ENCODE measurements at regions not wholly inside any gene's neighbourhood (a gene's known extent, or its start where the extent isn't known, plus 50 kb on each side); places are given as distances from the start of the nearest gene placed in this dataset.
A peak's percentile ranks its signal among the peaks of the same experiment; 100 is the strongest.
"Not testable (repeated sequence)": the region's sequence is repeated elsewhere in the genome, so short reads cannot be mapped to it uniquely, and the experiment has no call there.

DNA sequence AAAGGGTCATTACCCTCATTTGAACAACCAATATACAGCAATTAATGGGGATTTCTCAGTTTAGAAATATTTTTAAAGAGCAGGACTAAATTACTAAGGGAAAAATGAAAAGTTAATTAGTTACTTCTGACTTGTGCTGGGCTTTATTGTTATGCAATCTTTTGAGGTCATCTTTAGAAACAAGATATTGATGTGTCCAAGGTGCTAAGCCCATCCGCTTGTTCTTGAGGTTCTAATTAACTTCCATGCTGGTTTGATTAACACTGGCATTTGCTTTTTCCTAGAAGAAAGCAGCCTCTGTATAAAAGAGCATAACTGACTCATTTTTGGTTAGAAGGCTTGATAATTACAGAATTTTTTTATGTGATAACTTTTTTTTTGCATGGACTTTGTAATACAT, 256.5 kb upstream of the AGTR1 start:
- DNase-seq = no peak

DNA sequence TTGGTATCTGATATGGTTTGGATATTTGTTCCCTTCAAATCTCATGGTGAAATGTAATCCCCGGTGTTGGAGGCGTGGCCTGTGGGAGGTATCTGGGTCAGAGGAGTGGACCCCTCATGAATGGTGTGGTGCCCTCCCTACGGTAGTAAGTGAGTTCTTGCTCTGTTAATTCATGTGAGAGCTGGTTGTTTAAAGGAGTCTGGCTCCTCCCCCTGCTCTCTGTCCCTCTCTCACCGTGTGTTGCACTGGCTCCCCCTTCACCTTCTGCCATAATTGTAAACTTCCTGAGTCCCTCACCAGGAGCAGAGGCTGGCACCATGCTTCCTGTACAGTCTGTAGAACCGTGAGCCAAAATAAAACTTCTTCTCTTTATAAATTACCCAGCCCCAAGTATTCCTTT, 246.9 kb upstream of the AGTR1 start:
- DNase-seq = no peak

DNA sequence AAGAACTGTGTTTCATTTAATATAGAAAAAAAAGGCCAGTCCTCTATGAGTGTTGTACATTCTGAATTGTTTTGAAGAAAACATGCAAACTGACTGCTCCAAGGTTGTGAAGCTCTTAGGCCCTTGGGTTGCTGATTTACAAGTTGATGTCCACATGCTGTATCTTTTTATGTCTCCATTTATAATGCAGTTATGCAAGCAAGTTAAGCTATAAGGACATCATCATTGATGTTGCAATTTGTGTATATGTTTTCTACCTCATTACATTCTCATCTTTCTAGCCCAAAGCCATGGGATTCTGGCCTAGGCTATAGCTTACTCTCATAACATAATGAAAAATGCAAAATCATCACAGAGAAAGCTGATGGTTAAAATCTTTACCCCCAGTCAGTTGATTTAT, 245.7 kb upstream of the AGTR1 start:
- DNase-seq = no peak

DNA sequence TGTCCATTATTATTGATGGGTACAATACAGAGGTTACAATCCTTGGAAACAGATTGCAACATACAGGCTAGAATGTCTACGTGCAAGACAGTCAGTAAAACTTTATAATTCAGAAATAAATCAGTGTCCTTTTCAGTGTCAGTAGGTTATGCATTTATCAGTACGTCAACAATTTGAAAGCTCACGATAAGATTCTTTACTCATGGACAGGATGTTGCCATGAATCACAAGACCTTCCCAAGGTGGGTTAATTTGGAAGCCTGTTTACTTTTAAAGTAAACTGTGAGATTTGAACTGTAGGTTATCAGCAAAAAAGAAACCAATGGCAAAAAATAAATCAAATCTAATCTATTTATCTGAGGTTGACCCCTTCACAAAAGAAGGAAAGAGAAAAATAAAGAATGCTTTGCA, 243.9 kb upstream of the AGTR1 start:
- DNase-seq = no peak

DNA sequence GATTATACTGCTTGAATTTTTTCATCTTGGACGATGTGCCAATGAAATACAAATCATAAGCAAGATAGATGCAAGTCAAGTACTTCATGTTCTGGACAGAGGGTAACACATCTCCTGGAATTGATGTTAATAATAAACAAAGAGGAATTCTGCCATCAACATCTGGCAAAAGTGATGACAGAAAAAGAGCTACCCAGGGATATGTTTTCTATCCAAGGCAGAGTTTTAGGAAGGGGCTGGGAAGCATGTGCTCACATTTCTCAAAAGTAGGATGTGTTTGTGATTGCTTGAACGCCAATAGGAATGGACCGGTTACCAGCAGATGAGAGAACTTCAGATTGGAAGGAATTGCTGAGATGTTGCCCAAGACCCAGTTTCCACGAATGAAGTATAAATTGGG, 242.6 kb upstream of the AGTR1 start:
- peak; percentile 37 for DNase-seq

DNA sequence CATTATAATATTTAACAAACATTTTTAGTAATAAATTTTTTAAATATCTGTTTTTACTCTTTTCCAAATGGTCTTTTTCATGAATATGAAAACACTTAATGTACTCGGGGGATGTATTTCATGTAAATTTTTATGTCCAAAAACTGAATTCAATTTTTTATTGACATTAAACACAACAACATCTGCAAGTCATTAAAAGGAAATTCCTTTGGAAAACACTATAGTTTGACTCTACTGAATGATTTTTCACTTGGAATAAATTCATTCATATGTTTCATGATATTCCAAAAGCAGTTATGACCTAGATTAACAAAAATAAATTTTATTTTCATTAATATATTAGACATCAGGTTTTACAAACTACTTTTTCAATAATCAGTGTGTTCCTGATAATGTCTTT, 239.8 kb upstream of the AGTR1 start:
- no peak for DNase-seq

DNA sequence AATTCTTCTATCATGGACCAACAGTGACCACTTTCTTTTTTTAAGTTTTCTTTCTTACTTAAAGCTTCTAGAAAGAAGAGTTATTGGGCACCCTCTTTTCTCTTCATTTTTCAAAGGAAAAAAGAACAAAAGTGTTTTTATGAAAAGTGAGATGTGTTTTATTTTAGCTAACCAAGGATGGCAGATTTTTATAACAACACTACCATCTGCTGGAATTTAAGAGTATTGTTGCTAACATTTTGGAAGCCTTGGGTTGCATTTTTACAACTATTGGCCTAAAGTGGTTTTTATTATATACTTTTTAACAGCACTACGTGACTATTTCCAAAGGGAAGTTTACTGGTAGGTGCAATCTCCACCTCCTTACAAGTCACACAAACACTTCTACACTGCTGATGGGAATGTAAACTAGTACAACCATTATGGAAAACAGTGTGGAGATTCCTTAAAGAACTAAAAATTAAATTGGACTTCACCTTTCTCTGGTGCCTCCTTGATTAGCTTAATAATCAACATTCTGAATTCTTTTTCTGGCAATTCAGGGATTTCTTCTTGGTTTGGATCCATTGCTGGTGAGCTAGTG, 237.7 kb upstream of the AGTR1 start:
- DNase-seq = no peak

DNA sequence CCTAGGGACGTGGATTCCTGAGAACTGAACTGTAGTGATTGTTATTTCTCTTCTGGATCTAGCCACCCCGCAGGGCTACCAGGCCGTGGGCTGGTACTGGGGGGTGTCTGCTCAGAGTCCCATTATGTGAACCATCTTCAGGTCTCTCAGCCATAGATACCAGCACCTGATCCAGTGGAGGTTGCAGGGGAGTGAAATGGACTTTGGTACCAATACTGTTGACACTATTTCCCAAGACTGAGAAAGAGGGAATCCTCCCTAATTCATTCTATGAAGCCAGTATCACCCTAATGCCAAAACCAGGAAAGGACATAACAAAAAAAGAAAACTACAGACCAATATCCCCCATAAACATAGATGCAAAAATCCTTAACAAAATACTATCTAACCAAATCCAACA, 237.0 kb upstream of the AGTR1 start:
- DNase-seq = no peak

DNA sequence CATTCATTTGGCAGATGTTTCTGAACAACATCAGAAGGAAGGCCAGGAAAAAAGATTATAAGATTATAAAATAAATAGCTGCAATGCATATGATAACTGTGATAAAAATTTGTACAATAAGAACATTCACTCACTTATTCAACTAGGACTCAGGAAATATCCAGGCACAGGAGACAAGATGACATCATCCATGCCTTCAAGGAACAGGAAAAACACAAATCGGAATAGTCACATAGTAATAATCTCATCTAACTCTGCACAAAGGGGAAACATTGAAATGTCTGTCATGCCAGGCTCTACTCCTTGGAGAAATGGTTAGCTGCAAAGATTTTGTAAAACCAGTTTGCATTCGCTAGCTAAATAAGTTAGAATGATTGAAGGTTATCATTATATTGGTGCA, 233.5 kb upstream of the AGTR1 start:
- DNase-seq = no peak

DNA sequence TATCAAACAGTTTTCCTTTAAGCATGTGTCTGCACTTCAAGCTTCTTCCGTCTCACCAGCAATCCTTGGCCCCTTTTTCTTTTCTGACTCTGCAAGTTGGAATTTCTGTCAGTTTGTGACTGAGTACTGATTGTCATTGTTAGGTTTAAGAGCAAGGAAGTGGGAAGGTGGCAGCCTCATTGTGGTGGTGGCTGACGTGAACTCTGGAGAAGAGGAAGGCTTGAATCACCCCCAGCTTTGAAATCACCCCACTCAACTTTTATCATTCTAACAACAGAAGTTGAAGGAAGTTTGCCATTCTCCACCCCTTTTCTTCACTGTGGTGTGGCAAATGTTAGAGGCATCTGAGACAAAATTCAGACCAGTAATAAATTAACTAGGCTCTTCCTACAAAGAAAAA, 231.6 kb upstream of the AGTR1 start:
- no peak for DNase-seq

DNA sequence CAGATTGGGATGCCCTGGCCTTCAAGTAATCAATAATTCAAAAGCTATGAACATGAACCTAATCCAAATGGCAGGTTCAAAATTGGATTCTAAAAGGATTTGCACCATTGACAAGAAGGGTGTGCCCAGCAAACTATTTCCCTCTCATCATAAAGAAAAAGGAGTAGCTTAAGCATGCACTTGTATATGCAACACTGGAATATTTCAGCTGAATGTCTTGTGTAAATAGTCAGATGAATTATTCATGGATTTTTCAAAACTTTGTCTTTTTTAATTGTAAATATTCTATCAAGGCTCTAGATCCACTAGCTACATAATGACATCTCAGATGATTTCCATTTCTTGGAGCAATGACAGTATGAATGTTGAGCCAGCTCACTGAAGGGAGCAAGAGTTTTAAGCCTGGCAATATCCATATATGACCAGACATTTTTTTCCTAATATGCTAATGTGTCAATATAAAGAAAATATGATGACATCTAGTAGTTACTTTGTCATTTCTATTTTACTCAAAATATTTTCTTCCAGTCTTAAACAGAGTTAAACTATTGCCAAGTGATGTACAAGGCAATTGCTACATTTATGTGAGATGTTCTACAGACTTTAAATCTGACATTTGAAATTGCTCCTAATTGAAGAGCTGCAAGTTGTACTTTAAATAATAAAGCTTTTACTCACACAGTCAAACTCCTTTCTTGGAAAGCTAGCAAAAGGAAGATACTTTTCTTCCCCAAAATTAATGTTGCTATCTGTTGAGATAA, 230.5 kb upstream of the AGTR1 start:
- no peak for DNase-seq

DNA sequence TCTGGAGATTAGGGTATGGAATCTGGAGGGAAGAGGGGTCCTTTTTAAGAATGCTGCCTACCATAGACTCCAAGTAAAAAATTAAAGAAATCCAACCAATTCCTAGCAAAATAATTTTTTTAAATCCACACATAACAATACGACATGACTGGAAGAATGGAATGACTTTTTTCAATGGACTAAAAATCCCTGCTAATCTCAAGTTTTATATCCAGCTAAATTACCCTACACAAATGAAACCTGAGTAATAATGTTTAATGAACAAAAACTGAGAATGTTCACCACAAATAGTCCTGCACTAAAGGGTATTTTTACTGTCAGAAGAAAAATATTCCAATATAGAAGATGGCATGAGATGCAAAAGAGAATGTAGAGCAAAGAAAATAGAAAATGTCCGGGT, 220.3 kb upstream of the AGTR1 start:
- DNase-seq = no peak

DNA sequence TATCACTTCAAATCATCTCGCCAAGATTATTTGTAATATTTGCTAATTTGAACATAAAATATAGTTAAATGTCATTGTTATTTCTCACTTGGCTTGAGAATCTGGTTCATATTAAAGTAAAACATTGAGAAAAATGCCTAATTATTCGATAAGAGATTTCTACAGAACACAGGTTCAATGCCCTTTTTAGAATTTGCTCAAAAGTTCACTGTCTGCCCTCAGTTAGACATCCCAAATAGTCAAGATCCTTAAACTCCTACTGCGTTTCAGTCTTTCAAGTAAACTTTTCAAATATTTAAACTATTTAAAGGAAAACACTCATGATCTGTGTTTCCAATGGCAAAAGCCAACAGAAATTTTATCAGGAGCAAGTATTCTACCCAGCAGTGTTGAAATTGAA, 204.1 kb upstream of the AGTR1 start:
- no peak for DNase-seq

DNA sequence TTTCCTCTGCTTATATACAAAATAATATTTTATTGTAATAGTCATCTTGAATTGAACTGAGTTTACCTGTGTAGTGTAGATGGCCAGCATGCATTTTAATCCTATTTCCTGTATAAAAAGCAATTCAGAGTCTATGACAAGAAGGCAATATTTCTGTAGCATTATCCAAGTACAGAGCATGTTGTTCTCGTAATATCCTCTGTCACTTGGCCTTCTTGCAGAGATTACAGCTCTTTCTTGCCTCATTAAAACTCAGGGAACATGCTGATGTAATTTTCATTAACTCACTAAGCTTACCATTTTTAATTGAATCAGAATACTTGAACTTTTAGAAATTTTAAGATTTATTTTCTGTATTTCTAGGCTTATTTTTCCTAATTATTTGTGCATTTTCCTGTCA, 203.3 kb upstream of the AGTR1 start:
- no peak for DNase-seq

DNA sequence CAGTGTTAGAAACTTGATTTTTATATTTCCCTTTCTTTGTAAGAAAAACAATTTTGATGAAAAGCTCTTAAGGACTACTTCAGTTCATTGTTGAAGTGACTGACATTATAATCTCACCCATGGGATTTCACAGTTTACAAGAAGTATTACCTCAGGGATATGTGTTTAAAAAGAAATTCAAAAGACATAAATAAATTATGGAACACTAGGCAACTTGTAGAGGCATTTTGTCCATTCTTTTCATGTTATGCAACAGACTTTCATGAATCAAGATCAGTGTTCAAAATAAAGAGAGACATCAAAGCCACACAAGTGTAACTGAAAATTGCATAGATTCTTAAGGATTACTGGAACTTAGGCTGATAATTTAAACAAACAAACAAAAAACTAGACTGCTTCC, 196.8 kb upstream of the AGTR1 start:
- DNase-seq = no peak

DNA sequence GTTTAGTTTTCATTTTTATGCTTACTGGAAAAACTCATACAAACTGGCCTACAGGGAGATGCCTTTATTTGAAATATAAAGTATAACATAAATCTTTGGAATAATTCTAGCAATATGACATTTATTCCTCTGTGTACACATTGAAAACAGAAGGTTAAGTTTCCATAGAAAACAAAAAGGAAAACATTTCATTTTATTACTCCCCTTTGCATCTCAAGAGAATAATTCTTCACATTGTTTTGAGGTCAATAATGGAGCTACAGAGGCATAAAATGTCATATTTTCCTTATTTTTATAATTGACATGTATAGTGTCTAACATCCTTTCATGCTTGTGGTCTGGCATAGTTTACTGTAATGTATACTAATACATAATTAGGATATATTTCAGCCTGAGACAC, 187.6 kb upstream of the AGTR1 start:
- DNase-seq = no peak

DNA sequence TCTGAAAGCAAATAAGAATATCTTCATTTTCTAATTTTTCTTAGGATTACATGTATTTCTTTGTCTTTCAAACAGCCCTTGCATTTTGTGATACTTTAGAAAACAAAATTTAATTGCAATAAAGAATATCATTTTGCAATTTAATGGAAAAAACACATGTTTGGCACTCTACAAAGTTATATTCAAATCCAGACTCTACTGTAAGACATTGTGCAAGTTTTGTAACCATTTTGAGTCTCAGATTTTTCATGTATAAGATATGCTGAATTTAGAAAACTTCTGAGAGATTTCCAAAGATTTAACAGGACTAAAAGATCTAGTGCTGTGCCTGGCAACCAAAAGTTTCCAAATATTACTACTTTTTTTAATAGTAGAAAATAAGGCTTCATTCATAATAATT, 187.1 kb upstream of the AGTR1 start:
- DNase-seq = no peak

DNA sequence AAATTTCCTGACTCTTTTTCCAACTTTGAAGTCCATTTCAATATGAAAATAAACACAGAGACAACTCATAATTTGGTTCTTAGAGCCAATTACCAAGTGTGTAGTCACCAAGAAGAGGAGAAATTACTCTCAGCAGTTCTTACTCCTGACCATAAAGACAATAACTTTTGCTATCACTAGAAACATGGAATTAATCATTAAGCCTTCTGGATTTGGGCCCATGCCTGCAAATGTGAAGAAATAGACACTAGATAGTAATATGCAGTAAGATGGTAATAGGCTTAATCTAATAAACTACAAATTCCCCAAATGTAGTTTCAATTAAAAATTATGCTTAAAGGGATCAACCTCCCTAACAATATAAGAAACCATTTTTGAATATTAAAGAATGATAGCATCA, 185.1 kb upstream of the AGTR1 start:
- no peak for DNase-seq

DNA sequence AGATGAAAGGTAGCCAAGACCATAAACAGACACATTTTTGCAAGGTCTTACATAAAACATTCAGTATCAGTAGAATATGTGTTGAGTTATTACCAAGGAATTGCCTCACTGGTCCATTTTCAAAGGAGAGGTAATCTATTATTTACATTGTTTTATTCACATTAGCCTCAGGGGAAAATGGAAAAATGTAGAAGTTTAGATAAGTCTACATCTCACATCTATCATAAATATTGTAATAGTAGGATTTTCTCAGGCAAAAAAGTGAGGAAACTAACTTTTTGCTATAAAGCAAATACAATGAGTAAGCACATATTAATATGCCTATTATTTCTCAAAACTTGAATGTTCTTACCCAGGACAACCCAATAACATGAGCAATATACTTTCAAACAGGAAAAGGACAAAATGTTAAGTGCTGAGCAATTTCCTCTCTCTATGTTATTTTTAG, 184.6 kb upstream of the AGTR1 start:
- DNase-seq = no peak

DNA sequence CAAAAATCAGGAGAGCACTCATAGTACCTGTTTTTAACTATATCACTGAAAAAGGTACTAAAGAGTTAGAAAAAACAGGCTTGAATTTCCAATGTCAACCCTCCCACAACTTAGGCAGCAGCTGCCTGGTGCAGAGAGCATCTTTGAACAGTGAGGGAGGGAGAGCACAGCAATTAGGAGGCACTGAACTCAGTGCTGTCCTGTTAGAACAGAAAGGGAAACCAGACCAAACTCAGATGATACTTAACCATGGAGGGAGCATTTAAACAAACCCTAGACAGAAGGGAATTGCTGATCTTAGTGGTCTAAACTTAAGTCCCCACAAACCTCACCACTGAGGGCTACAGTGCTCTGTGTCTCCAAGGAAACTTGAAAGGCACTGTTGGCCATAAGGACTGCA, 179.2 kb upstream of the AGTR1 start:
- DNase-seq = no peak

DNA sequence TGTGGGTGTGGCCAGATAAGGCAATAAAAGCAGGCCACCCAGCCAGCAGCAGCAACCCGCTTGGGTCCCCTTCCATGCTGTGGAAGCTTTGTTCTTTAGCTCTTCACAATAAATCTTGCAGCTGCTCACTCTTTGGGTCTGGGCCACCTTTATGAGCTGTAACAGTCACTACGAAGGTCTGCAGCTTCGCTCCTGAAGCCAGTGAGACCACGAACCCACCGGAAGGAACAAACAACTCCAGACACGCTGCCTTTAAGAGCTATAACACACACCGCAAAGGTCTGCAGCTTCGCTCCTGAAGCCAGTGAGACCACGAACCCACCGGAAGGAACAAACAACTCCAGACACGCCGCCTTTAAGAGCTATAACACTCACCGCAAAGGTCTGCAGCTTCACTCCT, 172.1 kb upstream of the AGTR1 start:
- DNase-seq = not testable (repeated sequence)

DNA sequence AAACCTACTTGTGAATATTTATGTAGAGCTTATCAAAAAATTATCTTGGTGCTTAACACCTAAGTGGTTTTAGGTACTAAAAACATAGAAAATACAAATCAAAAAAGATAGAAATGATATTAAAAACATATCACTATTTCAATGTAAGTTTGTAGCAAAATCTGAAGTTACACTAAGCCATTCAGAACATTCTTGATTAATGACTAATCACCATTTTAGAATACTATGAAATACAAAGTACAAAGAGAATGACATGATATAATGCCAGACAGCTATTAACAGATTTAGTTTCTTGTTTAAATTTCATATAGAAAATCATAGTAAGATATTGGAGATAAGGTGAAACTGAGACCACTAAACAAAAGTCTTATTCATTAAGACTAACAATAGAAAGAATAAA, 169.7 kb upstream of the AGTR1 start:
- DNase-seq = no peak

DNA sequence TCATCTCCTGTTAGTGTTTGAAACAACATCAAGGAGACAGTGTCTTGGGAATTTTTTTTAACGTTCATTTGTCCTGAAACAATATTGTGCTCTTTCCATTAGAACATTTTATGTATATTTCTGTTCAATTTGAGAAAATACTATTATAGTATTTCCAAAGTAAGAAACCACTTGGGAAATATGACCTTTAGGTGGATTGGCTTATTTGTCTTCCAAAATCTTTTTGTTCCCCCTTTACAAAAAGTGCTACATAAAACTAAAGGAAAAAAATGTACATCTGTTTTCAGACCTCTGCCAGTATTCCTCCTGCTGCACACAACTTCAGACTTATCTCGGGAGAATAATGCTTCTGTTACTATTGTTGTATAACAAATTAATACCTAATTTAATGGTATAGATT, 165.9 kb upstream of the AGTR1 start:
- no peak for DNase-seq

DNA sequence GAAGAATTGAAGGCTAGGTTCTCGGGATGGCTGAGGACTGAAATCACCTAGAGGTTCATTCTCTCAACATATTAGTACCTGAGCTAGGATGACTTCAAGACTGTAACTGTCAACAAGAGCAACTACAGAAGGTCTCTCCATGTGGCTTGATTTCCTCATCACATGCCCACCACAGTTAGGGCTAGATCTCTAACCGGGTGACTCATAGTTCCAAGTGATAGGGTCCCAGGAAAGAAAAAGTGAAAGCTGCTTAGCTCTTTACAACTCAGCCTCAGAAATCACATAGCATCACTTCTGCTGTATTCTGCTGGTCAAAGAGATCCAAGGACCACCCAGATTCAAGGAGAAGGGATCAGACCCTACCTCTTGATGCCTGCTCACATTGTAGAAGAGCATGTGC, 165.4 kb upstream of the AGTR1 start:
- no peak for DNase-seq

DNA sequence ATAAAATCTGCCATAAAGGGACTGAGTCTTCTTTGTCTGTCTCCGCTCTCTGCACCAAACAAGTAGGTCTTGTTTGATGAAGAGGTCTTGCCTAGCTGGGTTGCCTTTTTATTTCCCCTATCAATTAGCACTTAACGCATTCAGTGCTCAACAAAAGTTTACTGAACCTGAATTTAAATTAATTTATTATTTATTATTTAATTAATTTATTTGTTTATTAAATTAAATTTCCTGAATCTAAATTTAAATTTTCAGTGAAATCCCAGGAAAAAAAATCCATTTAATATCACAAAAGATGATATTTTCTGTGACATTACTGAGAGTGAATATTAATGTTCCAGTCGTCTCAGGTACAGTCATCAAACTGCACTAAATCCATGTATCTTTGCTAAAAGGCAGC, 164.9 kb upstream of the AGTR1 start:
- no peak for DNase-seq

Measured in left hindlimb (tissue), 1 donor.